Lower leg skin (tissue), 4 donors: ENCODE measurements at regions not wholly inside any gene's neighbourhood (a gene's known extent, or its start where the extent isn't known, plus 50 kb on each side); places are given as distances from the start of the nearest gene placed in this dataset.
"Not testable (repeated sequence)": the region's sequence is repeated elsewhere in the genome, so short reads cannot be mapped to it uniquely, and the experiment has no call there.

Source experiments
- DNase-seq, 2 donors: peaks; one replicate each; pipeline ENCODE4 v3.0.0-alpha.2; 2019; ENCODE audit warnings: low spot score in 2 of 2
- H3K4me3 ChIP-seq: fragments of 200-600 bp; sonication (generic); 2 replicates; pipeline ENCODE4 v1.5.1; 2017; ENCODE audit warnings: mild to moderate bottlenecking, low read depth; ENCODE audit not compliant: poor library complexity, severe bottlenecking
- CTCF ChIP-seq, 3 donors: fragments of 450-650 bp; IDR thresholded peaks; one replicate each; pipeline ENCODE4 v1.5.1; 2016; ENCODE audit warnings: antibody characterized with exemption in 3 of 3, mild to moderate bottlenecking in 3 of 3, moderate library complexity in 2 of 3
- POLR2A ChIP-seq, 2 donors: fragments of 450-650 bp; IDR thresholded peaks; one replicate each; pipeline ENCODE4 v1.6.1; 2016 to 2017; ENCODE audit warnings: antibody characterized with exemption in 2 of 2, mild to moderate bottlenecking in 1 of 2, moderate library complexity in 1 of 2
- WGBS, 2 donors: methylation state at CpG; one replicate each; pipeline ENCODE4 v1.1.5; 2018; 5-methylcytosine and 5-hydroxymethylcytosine counted together
- intact Hi-C: fragments of 100-400 bp; cut with DNase I; formaldehyde crosslinking; loops from one replicate; pipeline ENCODE4 v1.15.0; 2023; ENCODE audit warnings: low total_unique reads

- intact Hi-C loops: no loop called here
- no peak overlapping the region for H3K4me3 ChIP-seq
- no peak for DNase-seq
- TF ChIP-seq POLR2A (IDR thresholded peaks at IDR 0.05): no peak
- TF ChIP-seq CTCF (IDR thresholded peaks at IDR 0.05): no peak
Observed at GRCh38 chr7:113504142-113504541, 385.8 kb upstream of the SMIM30 start.

- DNase-seq, intact Hi-C loops, H3K4me3 ChIP-seq: not testable (repeated sequence)
- WGBS, 2 donors: 52 to 86% methylated on average over 2 to 3 of the region's 3 CpGs
Observed at GRCh38 chr7:113496586-113496985, 378.2 kb upstream of the SMIM30 start.

GRCh38 chr7:113494797-113495566 is 376.6 kb upstream of the SMIM30 start:
- H3K4me3 ChIP-seq, DNase-seq, intact Hi-C loops: not testable (repeated sequence)
- WGBS, 2 donors: 85% methylated on average over 5 of the region's 8 CpGs; no CpG with 5 or more reads in 1 of the 2 donors

GRCh38 chr7:113491305-113491704 is 373.0 kb upstream of the SMIM30 start:
- no peak for TF ChIP-seq CTCF (IDR thresholded peaks at IDR 0.05)
- no peak for TF ChIP-seq POLR2A (IDR thresholded peaks at IDR 0.05)
- 90 to 95% methylated on average over 2 of the region's 2 CpGs for WGBS, 2 donors
- no peak overlapping the region for H3K4me3 ChIP-seq
- intact Hi-C loops: no loop called here
- DNase-seq: no peak

- intact Hi-C loops: no loop called here
- whole genome bisulfite sequencing, 2 donors: 89% methylated on average over 8 to 9 of the region's 16 CpGs
- no peak for TF ChIP-seq POLR2A (IDR thresholded peaks at IDR 0.05)
- TF ChIP-seq CTCF (IDR thresholded peaks at IDR 0.05): no peak
- DNase-seq: no peak
- H3K4me3 ChIP-seq: no peak overlapping the region
Observed at GRCh38 chr7:113487925-113488731, 369.8 kb upstream of the SMIM30 start.

GRCh38 chr7:113486548-113486947 is 368.2 kb upstream of the SMIM30 start:
- intact Hi-C loops: no loop called here
- no peak overlapping the region for H3K4me3 ChIP-seq
- TF ChIP-seq POLR2A (IDR thresholded peaks at IDR 0.05) (no peak), CTCF (IDR thresholded peaks at IDR 0.05) (no peak)
- 80 to 82% methylated on average over 2 of the region's 2 CpGs for WGBS, 2 donors
- no peak for DNase-seq
